CD14-positive monocyte (primary cell): ENCODE measurements at regions not wholly inside any gene's neighbourhood (a gene's known extent, or its start where the extent isn't known, plus 50 kb on each side); places are given as distances from the start of the nearest gene placed in this dataset.

ENCODE experiments used
- DNase-seq, 3 donors: peaks; one replicate each; pipeline ENCODE4 v3.0.0-alpha.2; 2011 to 2022
- H2AFZ ChIP-seq: 2 replicates; pipeline ENCODE4 v1.6.0; 2012; ENCODE audit warnings: mild to moderate bottlenecking, low read depth, low read length, inconsistent platforms; ENCODE audit not compliant: insufficient read depth, poor library complexity, severe bottlenecking
- H3K27ac ChIP-seq, 2 donors: 1 replicate in 1 of 2; 2 replicates in 1 of 2; pipeline ENCODE4 v1.5.1; 2012 to 2013; ENCODE audit warnings: low read length in 2 of 2, control low read depth in 1 of 2, inconsistent platforms in 1 of 2, low read depth in 1 of 2, mild to moderate bottlenecking in 1 of 2
- H3K27me3 ChIP-seq, 2 donors: one replicate each; pipeline versions ENCODE4 v1.6.0 to v1.6.1; 2011 to 2013; ENCODE audit warnings: low read length in 2 of 2; ENCODE audit not compliant: control insufficient read depth in 2 of 2, insufficient read depth in 2 of 2
- H3K36me3 ChIP-seq, 2 donors: replicated peaks in 1 of 2; 1 replicate in 1 of 2; 2 replicates in 1 of 2; pipeline versions ENCODE4 v1.5.1 to v1.6.1; 2012 to 2013; ENCODE audit warnings: low read length in 2 of 2, control low read depth in 1 of 2, inconsistent platforms in 1 of 2, mild to moderate bottlenecking in 1 of 2; ENCODE audit not compliant: insufficient read depth in 2 of 2, control insufficient read depth in 1 of 2
- H3K4me1 ChIP-seq, 2 donors: 1 replicate in 1 of 2; 2 replicates in 1 of 2; pipeline versions ENCODE4 v1.5.1 to v1.6.1; 2012 to 2013; ENCODE audit warnings: low read length in 2 of 2, control low read depth in 1 of 2, inconsistent platforms in 1 of 2, mild to moderate bottlenecking in 1 of 2, moderate library complexity in 1 of 2; ENCODE audit not compliant: insufficient read depth in 2 of 2, control insufficient read depth in 1 of 2
- H3K4me2 ChIP-seq: replicated peaks from 2 replicates; pipeline ENCODE3; 2012; ENCODE audit warnings: low read length, moderate library complexity, mild to moderate bottlenecking; ENCODE audit not compliant: poor library complexity, severe bottlenecking; ENCODE audit errors: extremely low read depth
- H3K4me3 ChIP-seq, 3 experiments: fragments of 200-600 bp in 1 of 3; sonication (generic) in 1 of 3; replicated peaks in 1 of 3; 1 replicate in 2 of 3; 2 replicates in 1 of 3; pipeline ENCODE4 v1.5.1; 2011 to 2013; ENCODE audit warnings: low read length in 3 of 3, mild to moderate bottlenecking in 3 of 3, control low read depth in 2 of 3, low read depth in 2 of 3, inconsistent platforms in 1 of 3, moderate library complexity in 1 of 3
- H3K79me2 ChIP-seq: 2 replicates; pipeline ENCODE4 v1.6.0; 2012; ENCODE audit warnings: mild to moderate bottlenecking, control low read depth, inconsistent platforms, low read length, moderate library complexity; ENCODE audit not compliant: insufficient read depth
- H3K9ac ChIP-seq: 2 replicates; pipeline ENCODE4 v1.6.0; 2017; ENCODE audit warnings: low read length, mild to moderate bottlenecking; ENCODE audit not compliant: insufficient read depth, poor library complexity, severe bottlenecking
- H3K9me3 ChIP-seq, 2 donors: replicated peaks in 1 of 2; 1 replicate in 1 of 2; 2 replicates in 1 of 2; pipeline versions ENCODE4 v1.5.1 to v1.6.1; 2012 to 2013; ENCODE audit warnings: low read length in 2 of 2, control low read depth in 1 of 2; ENCODE audit not compliant: control insufficient read depth in 1 of 2, insufficient read depth in 1 of 2
- H4K20me1 ChIP-seq: 2 replicates; pipeline ENCODE4 v1.6.0; 2012; ENCODE audit warnings: mild to moderate bottlenecking, low read length, control low read depth, moderate library complexity; ENCODE audit not compliant: insufficient read depth
- H3K27ac Mint-ChIP-seq, 7 donors: one replicate each; pipeline ENCODE4 v1.8.0; 2020; ENCODE audit warnings: mild to moderate bottlenecking in 7 of 7, mixed read lengths in 7 of 7, moderate library complexity in 6 of 7, inconsistent platforms in 2 of 7
- H3K27me3 Mint-ChIP-seq, 3 donors: one replicate each; pipeline ENCODE4 v1.8.0; 2021 to 2022; ENCODE audit warnings: low read depth in 3 of 3, mild to moderate bottlenecking in 3 of 3, mixed read lengths in 3 of 3, moderate library complexity in 3 of 3, inconsistent platforms in 1 of 3
- H3K36me3 Mint-ChIP-seq, 2 donors: one replicate each; pipeline ENCODE4 v1.8.0; 2020; ENCODE audit warnings: mixed read lengths in 2 of 2, inconsistent platforms in 1 of 2, mild to moderate bottlenecking in 1 of 2
- H3K4me1 Mint-ChIP-seq: one replicate; pipeline ENCODE4 v1.8.0; 2020; ENCODE audit warnings: mild to moderate bottlenecking, mixed read lengths
- H3K4me3 Mint-ChIP-seq, 2 donors: one replicate each; pipeline ENCODE4 v1.8.0; 2020; ENCODE audit warnings: mild to moderate bottlenecking in 2 of 2, mixed read lengths in 2 of 2, moderate library complexity in 1 of 2
- H3K9me3 Mint-ChIP-seq, 7 donors: one replicate each; pipeline ENCODE4 v1.8.0; 2020 to 2022; ENCODE audit warnings: mixed read lengths in 7 of 7, mild to moderate bottlenecking in 6 of 7, moderate library complexity in 6 of 7, inconsistent platforms in 2 of 7
- CTCF ChIP-seq: fragments of 200-600 bp; IDR thresholded peaks from one replicate; pipeline ENCODE4 v1.8.0; 2022; ENCODE audit warnings: antibody characterized with exemption, mild to moderate bottlenecking
- WGBS: methylation state at CpG from one replicate; pipeline ENCODE4 v1.1.5; 2013; ENCODE audit warnings: missing lambda C conversion rate; ENCODE audit not compliant: insufficient coverage; 5-methylcytosine and 5-hydroxymethylcytosine counted together
- intact Hi-C, 2 donors: fragments of 100-400 bp; cut with micrococcal nuclease; formaldehyde crosslinking; loops; one replicate each; pipeline versions ENCODE4 v1.15.0 to v1.15.1; 2023

- Histone ChIP-seq H4K20me1 (no peaks in the 10 kb centered on the region), H2AFZ (no peak overlapping the region), H3K27ac (no peak overlapping the region), H3K4me2 (no peak overlapping the region), H3K79me2 (no peaks in the 10 kb centered on the region), H3K27me3 (no peaks in the 10 kb centered on the region), H3K9ac (no peak overlapping the region), H3K36me3 (no peaks in the 10 kb centered on the region), H3K4me3 (no peak overlapping the region), H3K4me1 (no peaks in the 10 kb centered on the region), H3K9me3 (no peaks in the 10 kb centered on the region)
- Mint-ChIP-seq H3K4me1 (no peaks in the 10 kb centered on the region), H3K27me3 (peaks cover 0 to 4% (median 0%) of the 10 kb centered on the region in 3 donors), H3K27ac (no peak overlapping the region), H3K36me3 (no peaks in the 10 kb centered on the region), H3K4me3 (no peak overlapping the region), H3K9me3 (peaks cover 0 to 9% (median 0%) of the 10 kb centered on the region in 7 donors)
- WGBS = no CpG with 5 or more reads among the region's 2 CpGs
- intact Hi-C loops = no loop called here
- no peak for DNase-seq
- TF ChIP-seq CTCF = no peak
Measured at GRCh38 chr14:56027916-56028712, 90.1 kb upstream of the PELI2 start.

- H3K27ac Mint-ChIP-seq = no peak overlapping the region
- H3K36me3 Mint-ChIP-seq = no peaks in the 10 kb centered on the region
- intact Hi-C loops = no loop called here
- H3K4me3 Mint-ChIP-seq = no peak overlapping the region
- Histone ChIP-seq H3K9ac (no peak overlapping the region), H3K9me3 (no peaks in the 10 kb centered on the region), H3K27me3 (no peaks in the 10 kb centered on the region), H3K4me3 (no peak overlapping the region), H4K20me1 (no peaks in the 10 kb centered on the region), H3K27ac (no peak overlapping the region), H3K79me2 (no peaks in the 10 kb centered on the region), H3K4me2 (no peak overlapping the region), H3K4me1 (no peaks in the 10 kb centered on the region), H3K36me3 (no peaks in the 10 kb centered on the region), H2AFZ (no peak overlapping the region)
- TF ChIP-seq CTCF = no peak
- peaks cover 0 to 4% (median 2%) of the 10 kb centered on the region in 3 donors for H3K27me3 Mint-ChIP-seq
- 91% methylated on average over 4 of the region's 5 CpGs for WGBS
- no peak for DNase-seq
- H3K9me3 Mint-ChIP-seq = peaks cover 0 to 3% (median 0%) of the 10 kb centered on the region in 7 donors
- peaks cover 1% of the 10 kb centered on the region for H3K4me1 Mint-ChIP-seq
Measured at GRCh38 chr14:56036353-56036752, 81.9 kb upstream of the PELI2 start.
